Lung (tissue), 11 donors: ENCODE measurements at regions not wholly inside any gene's neighbourhood (a gene's known extent, or its start where the extent isn't known, plus 50 kb on each side); places are given as distances from the start of the nearest gene placed in this dataset.

Experiments used
- ATAC-seq: fragments of 200-7000 bp; cut with Tn5 transposase; one replicate; pipeline ENCODE4 v1.9.1; 2020; ENCODE audit warnings: moderate number of reproducible peaks; ENCODE audit not compliant: insufficient read depth, low FRiP score
- DNase-seq, 3 donors: peaks; one replicate each; pipeline ENCODE4 v3.0.0-alpha.2; 2013 to 2017
- H3K27ac ChIP-seq, 2 donors: one replicate each; pipeline ENCODE4 v1.5.1; 2013; ENCODE audit warnings: mild to moderate bottlenecking in 2 of 2, moderate library complexity in 2 of 2, control low read depth in 1 of 2, inconsistent platforms in 1 of 2, low read depth in 1 of 2, low read length in 1 of 2
- H3K27me3 ChIP-seq, 3 donors: one replicate each; pipeline ENCODE4 v1.5.1; 2013; ENCODE audit warnings: low read length in 2 of 3; ENCODE audit not compliant: control insufficient read depth in 3 of 3, insufficient read depth in 3 of 3
- H3K36me3 ChIP-seq, 4 donors: one replicate each; pipeline ENCODE4 v1.5.1; 2013; ENCODE audit warnings: low read length in 4 of 4, mild to moderate bottlenecking in 1 of 4, moderate library complexity in 1 of 4; ENCODE audit not compliant: control insufficient read depth in 4 of 4, insufficient read depth in 4 of 4
- H3K4me1 ChIP-seq, 5 donors: one replicate each; pipeline ENCODE4 v1.5.1; 2013; ENCODE audit warnings: low read length in 5 of 5, mild to moderate bottlenecking in 2 of 5, moderate library complexity in 1 of 5; ENCODE audit not compliant: control insufficient read depth in 5 of 5, insufficient read depth in 5 of 5
- H3K4me3 ChIP-seq: one replicate; pipeline ENCODE4 v1.5.1; 2013; ENCODE audit warnings: mild to moderate bottlenecking, control low read depth, moderate library complexity
- H3K9ac ChIP-seq, 2 donors: one replicate each; pipeline ENCODE4 v1.5.1; 2013; ENCODE audit warnings: low read length in 2 of 2, control low read depth in 1 of 2; ENCODE audit not compliant: insufficient read depth in 1 of 2
- H3K9me3 ChIP-seq, 4 donors: one replicate each; pipeline ENCODE4 v1.5.1; 2013; ENCODE audit warnings: low read length in 3 of 4, mild to moderate bottlenecking in 1 of 4, moderate library complexity in 1 of 4; ENCODE audit not compliant: control insufficient read depth in 4 of 4, insufficient read depth in 3 of 4
- WGBS, 2 donors: extraction: QIAGEN DNeasy Blood & Tissue Kit; methylation state at CpG; one replicate each; pipeline ENCODE4 v1.1.7; 2013; 5-methylcytosine and 5-hydroxymethylcytosine counted together
- TF ChIP-seq, protein P1 (sequence below): IDR thresholded peaks from 2 replicates; pipeline ENCODE4 v1.5.1; 2012; ENCODE audit warnings: mild to moderate bottlenecking; ENCODE audit errors: control extremely low read depth, extremely low read depth
- donor health status: control.
- donor health status: control.
- donor health status: Bipolar disorder and iron deficiency.
- donor health status: healthy.
- donor health status: DM: yes; HTN: yes; CAD: no.

DNA sequence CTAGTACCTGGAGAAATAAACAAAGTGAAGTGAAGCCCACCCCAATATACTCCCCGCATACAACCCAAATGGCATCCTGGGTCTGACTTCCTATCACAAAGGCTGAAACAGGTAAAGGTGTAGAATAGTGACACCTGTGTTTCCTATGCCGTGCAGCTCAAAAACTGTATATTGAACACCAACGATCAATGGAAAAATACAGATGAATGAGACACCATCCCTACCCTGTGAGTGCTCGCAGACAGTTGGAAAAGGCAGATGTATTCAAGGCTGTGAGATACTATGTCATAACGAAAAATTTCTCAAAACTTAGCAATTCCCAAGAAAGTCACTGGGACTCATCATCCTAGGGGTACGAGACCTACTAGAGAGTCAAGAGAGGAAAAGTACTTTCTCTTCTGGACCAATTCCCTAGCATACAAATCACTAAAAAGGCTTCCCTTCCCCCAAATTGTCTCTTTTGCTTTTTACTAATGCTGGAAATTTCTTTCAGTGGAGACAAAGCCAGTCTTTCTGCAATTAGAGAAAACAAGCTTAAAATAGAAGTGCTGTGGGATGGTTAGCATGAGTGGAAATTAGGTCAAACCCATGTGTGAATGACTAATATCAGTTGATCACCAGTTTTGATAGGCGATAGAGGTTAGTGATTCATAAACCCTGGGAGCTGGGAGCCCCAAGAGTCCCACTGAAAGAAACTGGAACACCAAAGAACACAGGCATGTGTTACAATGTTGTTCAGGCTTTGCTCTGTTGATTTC lies 249.7 kb downstream of the SPTSSA start:
- DNase-seq (no peak), ATAC-seq (no peak)
- H3K9me3 ChIP-seq = peaks cover 0 to 3% (median 0%) of the 10 kb centered on the region in 4 donors
- WGBS, 2 donors = 85 to 92% methylated on average over 7 of the region's 7 CpGs
- no peaks in the 10 kb centered on the region for H3K36me3 ChIP-seq
- H3K9ac ChIP-seq = no peak overlapping the region
- H3K4me3 ChIP-seq = no peak overlapping the region
- TF ChIP-seq, protein P1, sequence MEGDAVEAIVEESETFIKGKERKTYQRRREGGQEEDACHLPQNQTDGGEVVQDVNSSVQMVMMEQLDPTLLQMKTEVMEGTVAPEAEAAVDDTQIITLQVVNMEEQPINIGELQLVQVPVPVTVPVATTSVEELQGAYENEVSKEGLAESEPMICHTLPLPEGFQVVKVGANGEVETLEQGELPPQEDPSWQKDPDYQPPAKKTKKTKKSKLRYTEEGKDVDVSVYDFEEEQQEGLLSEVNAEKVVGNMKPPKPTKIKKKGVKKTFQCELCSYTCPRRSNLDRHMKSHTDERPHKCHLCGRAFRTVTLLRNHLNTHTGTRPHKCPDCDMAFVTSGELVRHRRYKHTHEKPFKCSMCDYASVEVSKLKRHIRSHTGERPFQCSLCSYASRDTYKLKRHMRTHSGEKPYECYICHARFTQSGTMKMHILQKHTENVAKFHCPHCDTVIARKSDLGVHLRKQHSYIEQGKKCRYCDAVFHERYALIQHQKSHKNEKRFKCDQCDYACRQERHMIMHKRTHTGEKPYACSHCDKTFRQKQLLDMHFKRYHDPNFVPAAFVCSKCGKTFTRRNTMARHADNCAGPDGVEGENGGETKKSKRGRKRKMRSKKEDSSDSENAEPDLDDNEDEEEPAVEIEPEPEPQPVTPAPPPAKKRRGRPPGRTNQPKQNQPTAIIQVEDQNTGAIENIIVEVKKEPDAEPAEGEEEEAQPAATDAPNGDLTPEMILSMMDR = no peak
- peaks cover 0 to 17% (median 16%) of the 10 kb centered on the region in 3 donors for H3K27me3 ChIP-seq
- no peak overlapping the region for H3K27ac ChIP-seq
- peaks cover 0 to 2% (median 0%) of the 10 kb centered on the region in 5 donors for H3K4me1 ChIP-seq

DNA sequence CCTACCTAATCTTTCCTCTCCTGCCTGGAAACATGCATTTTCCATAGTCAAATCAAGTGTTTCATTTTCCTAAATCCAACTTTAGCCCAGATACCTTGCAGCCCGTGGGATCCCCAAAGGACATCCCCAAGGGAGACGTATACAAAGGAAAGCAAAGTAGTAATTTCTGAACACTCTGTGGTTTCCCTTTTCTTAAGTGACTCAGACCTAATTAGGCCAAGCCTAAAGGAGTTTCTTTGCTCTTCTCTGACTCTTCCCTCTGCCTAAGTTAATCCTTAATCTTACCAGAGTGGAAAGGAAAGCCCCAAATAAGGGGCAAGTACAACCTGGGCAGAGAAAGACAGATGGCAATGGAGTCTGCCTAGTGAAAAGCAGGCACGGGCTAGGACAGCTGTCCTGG lies 250.3 kb downstream of the SPTSSA start:
- ATAC-seq (no peak), DNase-seq (no peak)
- Histone ChIP-seq H3K9ac (no peak overlapping the region), H3K4me3 (no peak overlapping the region), H3K4me1 (peaks cover 0 to 2% (median 0%) of the 10 kb centered on the region in 5 donors), H3K9me3 (peaks cover 0 to 3% (median 0%) of the 10 kb centered on the region in 4 donors), H3K27me3 (peaks cover 0 to 21% (median 16%) of the 10 kb centered on the region in 3 donors), H3K27ac (no peak overlapping the region), H3K36me3 (no peaks in the 10 kb centered on the region)
- TF ChIP-seq, protein P1 = no peak
- 74 to 75% methylated on average over 3 of the region's 3 CpGs for WGBS, 2 donors

- Histone ChIP-seq H3K36me3 (no peaks in the 10 kb centered on the region), H3K4me1 (peaks cover 0 to 2% (median 0%) of the 10 kb centered on the region in 5 donors), H3K4me3 (no peak overlapping the region), H3K27ac (no peak overlapping the region), H3K9me3 (peaks cover 0 to 2% (median 0%) of the 10 kb centered on the region in 4 donors), H3K9ac (no peak overlapping the region), H3K27me3 (peaks cover 0 to 19% (median 12%) of the 10 kb centered on the region in 3 donors)
- ATAC-seq = no peak
- TF ChIP-seq, protein P1 = no peak
- DNase-seq = no peak
- WGBS, 2 donors = 61 to 68% methylated on average over 3 of the region's 3 CpGs
These were observed 253.5 kb downstream of the SPTSSA start for GRCh38 chr14:34208532-34208931.
